ENCODE measurements at regions not wholly inside any gene's neighbourhood (a gene's known extent, or its start where the extent isn't known, plus 50 kb on each side); places are given as distances from the start of the nearest gene placed in this dataset.

GRCh38 chr5:97501286-97501964, 318.4 kb upstream of the RIOK2 start:
- TF ChIP-seq CTCF (IDR thresholded peaks at IDR 0.05) = no peak
- TF ChIP-seq POLR2A (IDR thresholded peaks at IDR 0.05) = no peak

Measured in uterus (tissue), 2 donors.